ENCODE measurements at regions not wholly inside any gene's neighbourhood (a gene's known extent, or its start where the extent isn't known, plus 50 kb on each side); places are given as distances from the start of the nearest gene placed in this dataset.

DNA sequence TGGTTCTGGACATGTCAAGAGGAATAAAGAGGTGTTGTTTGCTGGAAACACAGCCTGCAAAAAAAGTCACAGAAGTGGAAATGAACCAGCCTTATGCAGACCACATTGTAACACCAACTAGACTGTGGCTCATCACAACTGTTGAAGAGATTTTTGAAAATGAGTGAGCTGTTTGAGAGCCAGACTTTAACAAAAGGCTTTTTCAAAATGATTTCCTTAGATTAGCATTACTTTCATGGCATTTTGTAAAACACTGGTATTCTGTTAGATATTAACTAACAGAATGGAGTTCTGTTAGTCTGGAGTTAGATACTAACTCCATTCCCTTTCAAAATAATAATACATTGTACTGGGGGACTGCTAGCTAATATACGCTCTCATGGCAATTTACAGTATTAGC lies 60.6 kb upstream of the GABRA2 start:
- Histone ChIP-seq H2BK5ac (ENCODE audit: low read depth, low read length, poor library complexity) (no peak overlapping the region), H3K9me3 (ENCODE audit: insufficient read depth, low read depth, low read length) (no peaks in the 10 kb centered on the region), H3K4me2 (ENCODE audit: low read length) (no peak overlapping the region), H3K4me1 (ENCODE audit: control insufficient read depth in 1 of 2, insufficient read depth in 2 of 2, low read length in 2 of 2) (no peaks in the 10 kb centered on the region), H3K4ac (ENCODE audit: low read depth, low read length) (no peak overlapping the region), H3K9ac (ENCODE audit: low read length) (no peak overlapping the region), H3K23ac (ENCODE audit: low read length) (no peak overlapping the region), H2AFZ (ENCODE audit: insufficient read depth, low read length, poor library complexity) (no peak overlapping the region), H3K79me2 (ENCODE audit: control insufficient read depth, insufficient read depth, low read length, poor library complexity) (no peaks in the 10 kb centered on the region), H3K27ac (ENCODE audit: low read depth, low read length) (no peak overlapping the region), H2AK5ac (ENCODE audit: low read length) (no peak overlapping the region), H3K36me3 (ENCODE audit: control insufficient read depth in 1 of 2, insufficient read depth in 2 of 2, low read length in 2 of 2) (no peaks in the 10 kb centered on the region), H3K4me3 (ENCODE audit: low read depth, low read length) (no peak overlapping the region), H3K79me1 (ENCODE audit: low read length) (no peaks in the 10 kb centered on the region), H2BK120ac (ENCODE audit: insufficient read depth, low read length, poor library complexity) (no peak overlapping the region), H2BK12ac (ENCODE audit: low read length) (no peak overlapping the region), H3K27me3 (ENCODE audit: insufficient read depth, low read length) (no peaks in the 10 kb centered on the region), H4K12ac (ENCODE audit: low read depth, low read length) (no peak overlapping the region), H3K14ac (ENCODE audit: low read length) (no peak overlapping the region), H4K8ac (ENCODE audit: low read depth, low read length) (no peak overlapping the region), H3K18ac (ENCODE audit: low read length) (no peak overlapping the region), H4K91ac (ENCODE audit: low read depth, low read length) (no peak overlapping the region)
- no peak for DNase-seq
- WGBS (ENCODE audit: extremely low coverage, insufficient coverage, insufficient read length): no CpG with 5 or more reads among the region's 1 CpG

DNA sequence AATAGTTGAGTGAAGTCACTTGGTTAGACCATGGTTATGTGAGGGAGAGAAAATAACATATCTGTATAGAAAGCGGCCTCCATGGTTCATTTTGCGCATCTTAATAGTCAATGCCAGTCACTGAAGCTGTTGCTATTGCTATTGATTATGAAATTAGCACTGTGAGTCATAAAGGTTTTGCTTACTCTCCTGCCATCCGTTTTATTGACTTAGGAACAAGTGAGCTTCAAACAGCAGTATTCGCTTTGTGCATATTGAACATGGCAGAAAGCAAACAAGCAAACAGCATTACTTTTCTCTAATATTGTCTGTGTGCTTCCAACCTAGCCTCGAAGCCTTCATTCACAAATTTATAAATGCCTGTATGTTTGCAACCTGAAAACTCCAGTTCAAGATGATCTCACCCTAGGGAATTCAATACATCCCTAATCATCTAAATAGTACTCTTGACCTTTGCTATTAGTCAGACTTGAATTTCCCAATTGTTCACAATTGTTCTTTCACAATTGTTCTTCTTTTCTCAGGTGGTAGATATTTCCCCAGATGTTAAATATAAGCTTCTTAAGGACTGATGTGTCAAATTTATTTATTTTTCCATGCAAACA lies 55.9 kb upstream of the GABRA2 start:
- H3K4me1 ChIP-seq (ENCODE audit: control insufficient read depth in 1 of 2, insufficient read depth in 2 of 2, low read length in 2 of 2): no peaks in the 10 kb centered on the region
- H3K27ac ChIP-seq (ENCODE audit: low read depth, low read length): no peak overlapping the region
- no peak overlapping the region for H2BK120ac ChIP-seq (ENCODE audit: insufficient read depth, low read length, poor library complexity)
- H4K12ac ChIP-seq (ENCODE audit: low read depth, low read length): no peak overlapping the region
- H3K79me1 ChIP-seq (ENCODE audit: low read length): no peaks in the 10 kb centered on the region
- no peak overlapping the region for H3K14ac ChIP-seq (ENCODE audit: low read length)
- no peaks in the 10 kb centered on the region for H3K9me3 ChIP-seq (ENCODE audit: insufficient read depth, low read depth, low read length)
- no peak overlapping the region for H3K4me3 ChIP-seq (ENCODE audit: low read depth, low read length)
- H3K18ac ChIP-seq (ENCODE audit: low read length): no peak overlapping the region
- no peaks in the 10 kb centered on the region for H3K27me3 ChIP-seq (ENCODE audit: insufficient read depth, low read length)
- H2BK12ac ChIP-seq (ENCODE audit: low read length): no peak overlapping the region
- H3K23ac ChIP-seq (ENCODE audit: low read length): no peak overlapping the region
- no peak for DNase-seq
- no peak overlapping the region for H4K8ac ChIP-seq (ENCODE audit: low read depth, low read length)
- H3K4ac ChIP-seq (ENCODE audit: low read depth, low read length): no peak overlapping the region
- H2BK5ac ChIP-seq (ENCODE audit: low read depth, low read length, poor library complexity): no peak overlapping the region
- no peak overlapping the region for H2AFZ ChIP-seq (ENCODE audit: insufficient read depth, low read length, poor library complexity)
- WGBS (ENCODE audit: extremely low coverage, insufficient coverage, insufficient read length): no CpG with 5 or more reads among the region's 5 CpGs
- H3K79me2 ChIP-seq (ENCODE audit: control insufficient read depth, insufficient read depth, low read length, poor library complexity): no peaks in the 10 kb centered on the region
- H3K4me2 ChIP-seq (ENCODE audit: low read length): no peak overlapping the region
- H3K36me3 ChIP-seq (ENCODE audit: control insufficient read depth in 1 of 2, insufficient read depth in 2 of 2, low read length in 2 of 2): no peaks in the 10 kb centered on the region
- no peak overlapping the region for H2AK5ac ChIP-seq (ENCODE audit: low read length)
- no peak overlapping the region for H3K9ac ChIP-seq (ENCODE audit: low read length)
- no peak overlapping the region for H4K91ac ChIP-seq (ENCODE audit: low read depth, low read length)

DNA sequence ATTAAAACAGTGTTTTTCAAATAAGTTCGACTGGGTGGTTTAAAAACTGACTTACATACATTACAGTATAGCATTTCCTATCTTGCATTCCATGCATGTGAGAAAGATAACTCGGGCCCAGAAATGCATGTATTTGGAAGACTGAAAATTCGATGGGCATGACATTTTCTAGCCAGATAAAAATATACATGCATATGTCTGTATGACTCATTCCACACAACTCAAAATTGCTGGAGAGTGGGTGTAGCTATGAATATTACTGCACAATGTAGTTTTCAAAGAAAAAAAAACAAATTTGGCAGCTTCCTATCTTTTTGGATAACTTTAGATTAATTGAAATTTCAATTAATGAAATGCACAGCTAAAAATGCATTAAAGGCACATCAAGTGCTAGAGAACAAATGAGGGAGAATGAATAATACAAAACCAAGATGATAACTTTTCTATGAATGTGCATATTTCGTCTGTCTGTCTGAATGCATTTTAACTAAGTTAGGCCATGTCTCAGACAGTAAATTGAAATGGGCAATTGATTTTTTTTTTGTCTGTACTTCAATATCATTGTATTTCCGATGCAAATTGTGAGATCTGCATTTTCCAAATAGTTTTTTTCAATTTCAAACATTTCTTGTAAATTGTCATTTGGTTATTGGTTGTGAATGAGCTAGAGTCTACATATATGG lies 54.5 kb upstream of the GABRA2 start:
- no peak for DNase-seq
- Histone ChIP-seq H3K14ac (ENCODE audit: low read length) (no peak overlapping the region), H2BK120ac (ENCODE audit: insufficient read depth, low read length, poor library complexity) (no peak overlapping the region), H3K27me3 (ENCODE audit: insufficient read depth, low read length) (no peaks in the 10 kb centered on the region), H2AFZ (ENCODE audit: insufficient read depth, low read length, poor library complexity) (no peak overlapping the region), H4K12ac (ENCODE audit: low read depth, low read length) (no peak overlapping the region), H3K79me2 (ENCODE audit: control insufficient read depth, insufficient read depth, low read length, poor library complexity) (no peaks in the 10 kb centered on the region), H2BK12ac (ENCODE audit: low read length) (no peak overlapping the region), H4K91ac (ENCODE audit: low read depth, low read length) (no peak overlapping the region), H3K4me1 (ENCODE audit: control insufficient read depth in 1 of 2, insufficient read depth in 2 of 2, low read length in 2 of 2) (no peaks in the 10 kb centered on the region), H3K36me3 (ENCODE audit: control insufficient read depth in 1 of 2, insufficient read depth in 2 of 2, low read length in 2 of 2) (no peaks in the 10 kb centered on the region), H3K4me3 (ENCODE audit: low read depth, low read length) (no peak overlapping the region), H2BK5ac (ENCODE audit: low read depth, low read length, poor library complexity) (no peak overlapping the region), H3K23ac (ENCODE audit: low read length) (no peak overlapping the region), H3K18ac (ENCODE audit: low read length) (no peak overlapping the region), H3K9me3 (ENCODE audit: insufficient read depth, low read depth, low read length) (no peaks in the 10 kb centered on the region), H3K9ac (ENCODE audit: low read length) (no peak overlapping the region), H3K4me2 (ENCODE audit: low read length) (no peak overlapping the region), H3K4ac (ENCODE audit: low read depth, low read length) (no peak overlapping the region), H4K8ac (ENCODE audit: low read depth, low read length) (no peak overlapping the region), H3K79me1 (ENCODE audit: low read length) (no peaks in the 10 kb centered on the region), H3K27ac (ENCODE audit: low read depth, low read length) (no peak overlapping the region), H2AK5ac (ENCODE audit: low read length) (no peak overlapping the region)
- no CpG with 5 or more reads among the region's 5 CpGs for WGBS (ENCODE audit: extremely low coverage, insufficient coverage, insufficient read length)

DNA sequence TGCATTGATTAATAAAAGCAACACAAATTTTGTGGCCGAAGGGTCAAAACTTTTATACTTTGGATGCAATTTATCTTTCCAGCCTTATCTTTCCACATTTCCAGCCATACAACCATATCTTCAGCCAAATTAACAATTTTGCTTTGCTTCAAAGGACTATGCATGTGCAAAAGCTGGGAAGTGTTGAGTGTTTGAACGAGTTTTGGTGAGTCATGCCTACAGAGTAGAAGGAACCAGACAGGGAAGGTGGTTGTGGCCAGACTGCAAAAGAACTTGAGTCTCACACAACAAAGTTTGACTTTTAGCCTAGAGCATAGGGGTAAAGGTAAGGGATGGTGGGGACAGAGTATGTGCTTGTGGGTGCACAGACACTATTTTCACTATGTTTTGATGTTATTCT lies 53.0 kb upstream of the GABRA2 start:
- Histone ChIP-seq H3K79me2 (ENCODE audit: control insufficient read depth, insufficient read depth, low read length, poor library complexity) (no peaks in the 10 kb centered on the region), H3K27ac (ENCODE audit: low read depth, low read length) (no peak overlapping the region), H3K23ac (ENCODE audit: low read length) (no peak overlapping the region), H2BK120ac (ENCODE audit: insufficient read depth, low read length, poor library complexity) (no peak overlapping the region), H3K79me1 (ENCODE audit: low read length) (no peaks in the 10 kb centered on the region), H2AK5ac (ENCODE audit: low read length) (no peak overlapping the region), H3K4ac (ENCODE audit: low read depth, low read length) (no peak overlapping the region), H2AFZ (ENCODE audit: insufficient read depth, low read length, poor library complexity) (no peak overlapping the region), H3K4me3 (ENCODE audit: low read depth, low read length) (no peak overlapping the region), H3K14ac (ENCODE audit: low read length) (no peak overlapping the region), H3K4me2 (ENCODE audit: low read length) (no peak overlapping the region), H4K91ac (ENCODE audit: low read depth, low read length) (no peak overlapping the region), H3K9me3 (ENCODE audit: insufficient read depth, low read depth, low read length) (no peaks in the 10 kb centered on the region), H2BK12ac (ENCODE audit: low read length) (no peak overlapping the region), H3K18ac (ENCODE audit: low read length) (no peak overlapping the region), H3K36me3 (ENCODE audit: control insufficient read depth in 1 of 2, insufficient read depth in 2 of 2, low read length in 2 of 2) (no peaks in the 10 kb centered on the region), H4K8ac (ENCODE audit: low read depth, low read length) (no peak overlapping the region), H2BK5ac (ENCODE audit: low read depth, low read length, poor library complexity) (no peak overlapping the region), H4K12ac (ENCODE audit: low read depth, low read length) (no peak overlapping the region), H3K27me3 (ENCODE audit: insufficient read depth, low read length) (no peaks in the 10 kb centered on the region), H3K9ac (ENCODE audit: low read length) (no peak overlapping the region), H3K4me1 (ENCODE audit: control insufficient read depth in 1 of 2, insufficient read depth in 2 of 2, low read length in 2 of 2) (no peaks in the 10 kb centered on the region)
- no CpG with 5 or more reads among the region's 2 CpGs for WGBS (ENCODE audit: extremely low coverage, insufficient coverage, insufficient read length)
- DNase-seq: no peak
